Loucy (cell line): ENCODE measurements at regions not wholly inside any gene's neighbourhood (a gene's known extent, or its start where the extent isn't known, plus 50 kb on each side); places are given as distances from the start of the nearest gene placed in this dataset.

Experiments used
- H2AFZ ChIP-seq: fragments of 200-600 bp; sonication (generic); 2 replicates; pipeline ENCODE4 v1.6.0; 2016; ENCODE audit warnings: antibody characterized with exemption, mild to moderate bottlenecking, low read length, moderate library complexity
- H3F3A ChIP-seq: fragments of 200-600 bp; 2 replicates; pipeline ENCODE4 v1.6.0; 2016; ENCODE audit warnings: antibody characterized with exemption, low read depth, mild to moderate bottlenecking
- H3K27me3 ChIP-seq: fragments of 200-600 bp; sonication (generic); 2 replicates; pipeline ENCODE4 v1.6.1; 2014; ENCODE audit warnings: low read length, mild to moderate bottlenecking; ENCODE audit not compliant: insufficient read depth, poor library complexity, severe bottlenecking
- H3K36me3 ChIP-seq: fragments of 200-600 bp; sonication (generic); 2 replicates; pipeline ENCODE4 v1.6.1; 2016; ENCODE audit warnings: low read length; ENCODE audit not compliant: insufficient read depth
- H3K4me1 ChIP-seq: fragments of 200-600 bp; sonication (generic); 2 replicates; pipeline ENCODE4 v1.5.1; 2014; ENCODE audit warnings: low read length, mild to moderate bottlenecking; ENCODE audit not compliant: insufficient read depth, poor library complexity, severe bottlenecking
- H3K4me2 ChIP-seq: fragments of 200-600 bp; sonication (generic); 2 replicates; pipeline ENCODE4 v1.6.0; 2014; ENCODE audit warnings: antibody characterized with exemption, low read length, low read depth, mild to moderate bottlenecking; ENCODE audit not compliant: poor library complexity, severe bottlenecking
- H3K4me3 ChIP-seq: fragments of 200-600 bp; sonication (generic); 2 replicates; pipeline ENCODE4 v1.5.1; 2014; ENCODE audit warnings: low read length, mild to moderate bottlenecking, mixed read lengths; ENCODE audit not compliant: poor library complexity, severe bottlenecking
- H3K79me2 ChIP-seq: fragments of 200-600 bp; sonication (generic); 2 replicates; pipeline ENCODE4 v1.6.1; 2014; ENCODE audit warnings: low read length; ENCODE audit not compliant: insufficient read depth
- H3K9ac ChIP-seq: fragments of 200-600 bp; sonication (generic); 2 replicates; pipeline ENCODE4 v1.6.0; 2014; ENCODE audit warnings: mild to moderate bottlenecking, low read depth, low read length, moderate library complexity; ENCODE audit not compliant: poor library complexity, severe bottlenecking
- H3K9me2 ChIP-seq: fragments of 200-600 bp; sonication (generic); replicated peaks from 2 replicates; pipeline ENCODE4 v1.6.1; 2016; ENCODE audit warnings: low read depth, low read length, mixed read lengths
- H3K9me3 ChIP-seq: fragments of 200-600 bp; sonication (generic); 2 replicates; pipeline ENCODE4 v1.6.1; 2014; ENCODE audit warnings: mild to moderate bottlenecking, antibody characterized with exemption, low read length, low read depth; ENCODE audit not compliant: insufficient read depth
- H4K20me1 ChIP-seq: fragments of 200-600 bp; sonication (generic); 2 replicates; pipeline ENCODE4 v1.6.0; 2014; ENCODE audit warnings: antibody characterized with exemption, low read length, mild to moderate bottlenecking; ENCODE audit not compliant: insufficient read depth, poor library complexity, severe bottlenecking
- CTCF ChIP-seq: fragments of 200-600 bp; sonication (generic); conservative IDR thresholded peaks from 2 replicates; pipeline ENCODE4 v1.5.1; 2014; ENCODE audit warnings: mild to moderate bottlenecking, antibody characterized with exemption, low read length
- EZH2phosphoT487 ChIP-seq: fragments of 200-600 bp; IDR thresholded peaks from 2 replicates; pipeline ENCODE4 v1.6.1; 2018; ENCODE audit warnings: antibody characterized with exemption, mild to moderate bottlenecking, moderate library complexity, borderline replicate concordance

DNA sequence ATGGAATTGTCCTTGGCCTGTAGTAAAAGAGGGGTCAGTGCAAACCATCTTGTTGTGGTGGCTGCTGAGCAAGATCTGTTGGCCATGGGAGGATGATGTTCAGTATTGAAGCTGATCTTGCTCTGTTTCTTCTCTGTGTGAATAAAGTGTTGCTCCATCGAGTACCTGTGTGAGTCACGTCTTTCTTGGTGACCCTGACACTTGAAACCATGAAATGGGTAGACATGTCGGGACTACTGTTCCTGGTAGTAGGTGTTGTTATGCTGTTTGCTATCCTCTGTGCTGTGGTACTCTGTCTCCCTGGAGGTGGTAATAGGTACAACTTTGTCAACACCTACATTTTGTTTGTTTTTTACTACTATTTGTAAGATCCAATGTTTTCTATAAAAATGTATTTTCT, 330.6 kb downstream of the MDFIC start:
- Histone ChIP-seq H3K79me2 (no peaks in the 10 kb centered on the region), H3K9ac (no peak overlapping the region), H3K4me1 (no peaks in the 10 kb centered on the region), H3K36me3 (no peaks in the 10 kb centered on the region), H3K27me3 (no peaks in the 10 kb centered on the region), H3F3A (no peaks in the 10 kb centered on the region), H3K9me2 (no peaks in the 10 kb centered on the region), H2AFZ (no peak overlapping the region), H3K9me3 (no peaks in the 10 kb centered on the region), H3K4me2 (no peak overlapping the region), H4K20me1 (no peaks in the 10 kb centered on the region), H3K4me3 (no peak overlapping the region)
- no peak for TF ChIP-seq CTCF
- TF ChIP-seq EZH2phosphoT487: no peak

DNA sequence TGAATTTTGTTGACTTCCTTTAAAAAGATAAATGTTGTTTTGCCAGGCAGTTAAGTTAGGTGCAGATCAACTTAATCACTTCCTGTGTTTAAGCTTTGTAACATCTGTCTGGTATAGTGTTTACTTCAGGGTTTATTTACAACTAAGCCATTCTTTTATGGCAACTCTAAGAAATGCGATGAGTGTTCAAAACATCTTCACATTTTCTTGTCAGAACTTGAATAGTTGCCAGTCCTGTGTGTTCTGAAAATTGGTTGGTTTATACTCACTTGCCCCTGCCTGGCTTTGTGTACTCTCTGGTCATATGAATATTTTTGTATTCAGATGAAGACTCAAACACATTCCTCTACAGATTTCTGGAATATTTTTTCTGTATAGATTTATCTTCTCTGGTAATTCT, 327.2 kb downstream of the MDFIC start:
- Histone ChIP-seq H3K4me3 (no peak overlapping the region), H3K4me2 (no peak overlapping the region), H3F3A (no peaks in the 10 kb centered on the region), H3K9me2 (no peaks in the 10 kb centered on the region), H3K4me1 (no peaks in the 10 kb centered on the region), H3K36me3 (no peaks in the 10 kb centered on the region), H3K27me3 (no peaks in the 10 kb centered on the region), H3K9me3 (no peaks in the 10 kb centered on the region), H4K20me1 (no peaks in the 10 kb centered on the region), H2AFZ (no peak overlapping the region), H3K79me2 (no peaks in the 10 kb centered on the region), H3K9ac (no peak overlapping the region)
- TF ChIP-seq CTCF (no peak), EZH2phosphoT487 (no peak)

GRCh38 chr7:115241151-115241550, 319.3 kb downstream of the MDFIC start:
- Histone ChIP-seq H4K20me1 (no peaks in the 10 kb centered on the region), H3K9ac (no peak overlapping the region), H3K4me1 (no peaks in the 10 kb centered on the region), H3K79me2 (no peaks in the 10 kb centered on the region), H3F3A (no peaks in the 10 kb centered on the region), H3K27me3 (no peaks in the 10 kb centered on the region), H3K4me2 (no peak overlapping the region), H3K36me3 (no peaks in the 10 kb centered on the region), H3K9me2 (no peaks in the 10 kb centered on the region), H2AFZ (no peak overlapping the region), H3K9me3 (no peaks in the 10 kb centered on the region), H3K4me3 (no peak overlapping the region)
- no peak for TF ChIP-seq EZH2phosphoT487
- no peak for TF ChIP-seq CTCF
